ENCODE measurements at regions not wholly inside any gene's neighbourhood (a gene's known extent, or its start where the extent isn't known, plus 50 kb on each side); places are given as distances from the start of the nearest gene placed in this dataset.

GRCh38 chr1:104830534-104830933 is 1080.8 kb downstream of the AMY1C start:
- DNase-seq (no peak), ATAC-seq (no peak)
- Histone ChIP-seq H3K4me1 (ENCODE audit: control insufficient read depth, insufficient read depth, low read length) (no peaks in the 10 kb centered on the region), H3K4me3 (ENCODE audit: low read length) (no peak overlapping the region), H3K9me3 (ENCODE audit: control insufficient read depth, low read length) (no peaks in the 10 kb centered on the region), H3K27me3 (ENCODE audit: control insufficient read depth, insufficient read depth) (no peaks in the 10 kb centered on the region), H3K27ac (ENCODE audit: low read length) (no peak overlapping the region)
- 89% methylated on average over 2 of the region's 2 CpGs for WGBS
- intact Hi-C loops (cut with DNase I): no loop called here

DNA sequence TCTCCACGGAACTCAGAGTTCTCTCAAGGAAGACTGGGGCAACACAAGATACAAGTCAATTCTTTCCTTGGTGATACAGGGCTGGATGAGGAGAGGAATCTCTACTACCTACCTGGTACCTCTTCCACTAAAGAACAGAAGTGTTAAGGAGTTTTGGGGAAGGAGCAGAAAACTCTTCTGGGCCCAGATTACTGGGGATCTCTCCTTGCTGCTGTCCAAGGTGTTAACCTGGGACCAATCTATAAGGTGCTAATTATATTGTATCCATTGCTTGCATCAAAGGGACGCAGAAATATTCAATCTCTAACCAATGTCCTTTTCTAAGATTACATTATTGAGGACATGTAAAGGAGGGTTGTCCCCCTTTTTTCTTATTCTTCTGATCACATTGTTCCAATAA is 1102.5 kb downstream of the AMY1C start:
- no peak for DNase-seq
- no peak for ATAC-seq

GRCh38 chr1:104853276-104853675 is 1103.6 kb downstream of the AMY1C start:
- H3K4me3 ChIP-seq (ENCODE audit: low read length): no peak overlapping the region
- no peaks in the 10 kb centered on the region for H3K4me1 ChIP-seq (ENCODE audit: control insufficient read depth, insufficient read depth, low read length)
- WGBS: 80% methylated on average over 2 of the region's 2 CpGs
- H3K27ac ChIP-seq (ENCODE audit: low read length): no peak overlapping the region
- no peak for ATAC-seq
- H3K9me3 ChIP-seq (ENCODE audit: control insufficient read depth, low read length): no peaks in the 10 kb centered on the region
- intact Hi-C loops (cut with DNase I): no loop called here
- no peaks in the 10 kb centered on the region for H3K27me3 ChIP-seq (ENCODE audit: control insufficient read depth, insufficient read depth)
- no peak for DNase-seq

More for the DNA sequence above, 1102.5 kb downstream of the AMY1C start:
- WGBS: 70% methylated on average over 2 of the region's 2 CpGs
- intact Hi-C loops (cut with DNase I): no loop called here
- Histone ChIP-seq H3K27ac (ENCODE audit: low read length) (no peak overlapping the region), H3K4me3 (ENCODE audit: low read length) (no peak overlapping the region), H3K27me3 (ENCODE audit: control insufficient read depth, insufficient read depth) (no peaks in the 10 kb centered on the region), H3K9me3 (ENCODE audit: control insufficient read depth, low read length) (no peaks in the 10 kb centered on the region), H3K4me1 (ENCODE audit: control insufficient read depth, insufficient read depth, low read length) (no peaks in the 10 kb centered on the region)

DNA sequence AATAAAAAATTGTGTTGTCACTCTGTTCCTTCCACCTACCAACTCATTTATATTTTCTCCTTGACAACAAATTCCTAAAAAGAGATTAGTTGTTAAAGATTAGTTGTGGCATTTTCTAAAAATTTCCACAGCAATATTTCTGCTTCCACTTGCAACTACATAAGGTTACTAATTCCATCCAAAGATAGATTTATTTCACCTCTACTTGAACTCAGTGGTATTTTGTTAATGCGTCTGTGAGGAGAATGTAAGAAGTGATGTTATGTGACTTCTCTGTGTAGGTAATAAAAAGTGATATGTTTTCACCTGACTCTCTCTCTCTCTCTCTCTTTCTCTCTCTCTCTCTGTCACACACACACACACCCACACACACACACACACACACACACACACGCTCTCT is 1104.8 kb downstream of the AMY1C start:
- WGBS: 61% methylated on average over 2 of the region's 2 CpGs
- DNase-seq: no peak
- intact Hi-C loops (cut with DNase I): no loop called here

GRCh38 chr1:104855550-104855949 is 1105.9 kb downstream of the AMY1C start:
- no peak for ATAC-seq
- Histone ChIP-seq H3K27me3 (ENCODE audit: control insufficient read depth, insufficient read depth) (no peaks in the 10 kb centered on the region), H3K9me3 (ENCODE audit: control insufficient read depth, low read length) (no peaks in the 10 kb centered on the region), H3K27ac (ENCODE audit: low read length) (no peak overlapping the region), H3K4me3 (ENCODE audit: low read length) (no peak overlapping the region), H3K4me1 (ENCODE audit: control insufficient read depth, insufficient read depth, low read length) (no peaks in the 10 kb centered on the region)
- no peak for DNase-seq
- 66% methylated on average over 3 of the region's 3 CpGs for WGBS
- intact Hi-C loops (cut with DNase I): no loop called here

More for the DNA sequence above, 1104.8 kb downstream of the AMY1C start:
- no peaks in the 10 kb centered on the region for H3K27me3 ChIP-seq (ENCODE audit: control insufficient read depth, insufficient read depth)
- no peak for ATAC-seq
- H3K4me3 ChIP-seq (ENCODE audit: low read length): no peak overlapping the region
- H3K4me1 ChIP-seq (ENCODE audit: control insufficient read depth, insufficient read depth, low read length): no peaks in the 10 kb centered on the region
- no peak overlapping the region for H3K27ac ChIP-seq (ENCODE audit: low read length)
- no peaks in the 10 kb centered on the region for H3K9me3 ChIP-seq (ENCODE audit: control insufficient read depth, low read length)

- DNase-seq: no peak
- no peaks in the 10 kb centered on the region for H3K9me3 ChIP-seq (ENCODE audit: control insufficient read depth, low read length)
- H3K27ac ChIP-seq (ENCODE audit: low read length): no peak overlapping the region
- H3K4me3 ChIP-seq (ENCODE audit: low read length): no peak overlapping the region
- no peak for ATAC-seq
- no peaks in the 10 kb centered on the region for H3K4me1 ChIP-seq (ENCODE audit: control insufficient read depth, insufficient read depth, low read length)
- intact Hi-C loops (cut with DNase I): no loop called here
- WGBS: 88% methylated on average over 16 of the region's 16 CpGs
- no peaks in the 10 kb centered on the region for H3K27me3 ChIP-seq (ENCODE audit: control insufficient read depth, insufficient read depth)
Measured at GRCh38 chr1:104856091-104856490, 1106.4 kb downstream of the AMY1C start.

- no peak overlapping the region for H3K27ac ChIP-seq (ENCODE audit: low read length)
- DNase-seq (no peak), ATAC-seq (no peak)
- H3K9me3 ChIP-seq (ENCODE audit: control insufficient read depth, low read length): no peaks in the 10 kb centered on the region
- 94% methylated on average over 1 of the region's 1 CpG for WGBS
- H3K4me1 ChIP-seq (ENCODE audit: control insufficient read depth, insufficient read depth, low read length): no peaks in the 10 kb centered on the region
- H3K4me3 ChIP-seq (ENCODE audit: low read length): no peak overlapping the region
- H3K27me3 ChIP-seq (ENCODE audit: control insufficient read depth, insufficient read depth): no peaks in the 10 kb centered on the region
- intact Hi-C loops (cut with DNase I): no loop called here
Measured at GRCh38 chr1:104856518-104856917, 1106.8 kb downstream of the AMY1C start.

- H3K4me1 ChIP-seq (ENCODE audit: control insufficient read depth, insufficient read depth, low read length): no peaks in the 10 kb centered on the region
- no peaks in the 10 kb centered on the region for H3K9me3 ChIP-seq (ENCODE audit: control insufficient read depth, low read length)
- intact Hi-C loops (cut with DNase I): no loop called here
- 77% methylated on average over 4 of the region's 4 CpGs for WGBS
- no peak overlapping the region for H3K27ac ChIP-seq (ENCODE audit: low read length)
- H3K27me3 ChIP-seq (ENCODE audit: control insufficient read depth, insufficient read depth): no peaks in the 10 kb centered on the region
- DNase-seq: no peak
- no peak for ATAC-seq
- H3K4me3 ChIP-seq (ENCODE audit: low read length): no peak overlapping the region
Measured at GRCh38 chr1:104868794-104869193, 1119.1 kb downstream of the AMY1C start.

GRCh38 chr1:104874044-104874443 is 1124.3 kb downstream of the AMY1C start:
- ATAC-seq (no peak), DNase-seq (no peak)
- intact Hi-C loops (cut with DNase I): no loop called here
- Histone ChIP-seq H3K4me1 (ENCODE audit: control insufficient read depth, insufficient read depth, low read length) (no peaks in the 10 kb centered on the region), H3K4me3 (ENCODE audit: low read length) (no peak overlapping the region), H3K9me3 (ENCODE audit: control insufficient read depth, low read length) (no peaks in the 10 kb centered on the region), H3K27me3 (ENCODE audit: control insufficient read depth, insufficient read depth) (no peaks in the 10 kb centered on the region), H3K27ac (ENCODE audit: low read length) (no peak overlapping the region)
- 74% methylated on average over 6 of the region's 6 CpGs for WGBS

DNA sequence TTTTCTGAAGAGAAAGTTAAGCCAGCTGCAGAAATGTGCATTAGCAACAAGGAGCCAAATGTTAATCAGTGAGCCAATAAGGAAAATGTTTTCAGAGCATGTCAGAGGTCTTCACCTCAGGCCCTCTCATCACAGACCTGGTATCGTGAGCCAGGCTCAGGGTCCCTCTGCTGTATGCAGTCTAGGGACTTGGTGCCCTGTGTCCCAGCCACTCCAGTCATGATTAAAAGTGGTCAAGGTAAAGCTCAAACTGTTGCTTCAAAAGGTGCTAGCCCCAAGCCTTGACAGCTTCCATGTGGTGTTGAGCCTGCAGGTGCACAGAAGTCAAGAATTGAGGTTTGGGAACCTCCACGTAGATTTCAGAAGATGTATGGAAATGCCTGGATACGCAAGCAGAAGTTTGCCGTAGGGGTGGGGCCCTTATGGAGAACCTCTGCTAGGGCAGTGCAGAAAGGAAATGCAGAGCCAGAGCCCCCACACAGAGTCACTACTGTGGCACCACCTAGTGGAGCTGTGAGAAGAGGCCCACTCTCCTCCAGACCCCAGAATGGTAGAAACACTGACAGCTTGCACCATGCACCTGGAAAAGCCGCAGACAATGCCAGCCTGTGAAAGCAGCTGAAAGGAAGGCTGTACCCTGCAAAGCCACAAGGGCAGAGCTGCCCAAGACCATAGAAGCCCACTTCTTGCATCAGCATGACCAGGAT is 1128.7 kb downstream of the AMY1C start:
- Histone ChIP-seq H3K4me1 (ENCODE audit: control insufficient read depth, insufficient read depth, low read length) (no peaks in the 10 kb centered on the region), H3K27me3 (ENCODE audit: control insufficient read depth, insufficient read depth) (no peaks in the 10 kb centered on the region), H3K4me3 (ENCODE audit: low read length) (no peak overlapping the region), H3K27ac (ENCODE audit: low read length) (no peak overlapping the region), H3K9me3 (ENCODE audit: control insufficient read depth, low read length) (no peaks in the 10 kb centered on the region)
- DNase-seq: no peak
- 43% methylated on average over 5 of the region's 5 CpGs for WGBS
- no peak for ATAC-seq
- intact Hi-C loops (cut with DNase I): no loop called here

GRCh38 chr1:104884939-104885338 is 1135.2 kb downstream of the AMY1C start:
- no peak for DNase-seq
- WGBS: 71% methylated on average over 2 of the region's 2 CpGs

DNA sequence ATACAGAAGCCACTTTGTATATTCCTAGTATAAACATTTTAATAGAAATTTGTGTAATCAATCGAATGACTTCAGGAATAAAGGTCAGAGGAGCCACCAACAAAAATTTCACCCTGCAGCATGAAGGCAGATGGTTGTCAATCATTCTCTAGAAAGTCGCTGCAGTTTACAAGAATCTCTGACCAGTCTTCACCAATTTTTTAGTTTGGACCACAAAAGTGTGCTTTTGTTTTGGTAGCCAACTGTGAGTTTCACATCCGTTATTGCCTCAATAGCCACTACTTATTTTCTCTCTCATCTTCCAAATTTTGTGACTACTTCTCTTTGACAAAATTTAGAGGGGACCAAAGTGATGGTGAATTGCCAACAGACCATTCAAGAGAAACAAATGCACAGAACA is 1155.6 kb downstream of the AMY1C start:
- intact Hi-C loops (cut with DNase I): no loop called here
- WGBS: 75% methylated on average over 3 of the region's 3 CpGs
- no peak for ATAC-seq
- H3K4me1 ChIP-seq (ENCODE audit: control insufficient read depth, insufficient read depth, low read length): no peaks in the 10 kb centered on the region
- no peaks in the 10 kb centered on the region for H3K27me3 ChIP-seq (ENCODE audit: control insufficient read depth, insufficient read depth)
- H3K4me3 ChIP-seq (ENCODE audit: low read length): no peak overlapping the region
- DNase-seq: no peak
- no peaks in the 10 kb centered on the region for H3K9me3 ChIP-seq (ENCODE audit: control insufficient read depth, low read length)
- H3K27ac ChIP-seq (ENCODE audit: low read length): no peak overlapping the region

More at GRCh38 chr1:104884939-104885338, 1135.2 kb downstream of the AMY1C start:
- Histone ChIP-seq H3K27ac (ENCODE audit: low read length) (no peak overlapping the region), H3K27me3 (ENCODE audit: control insufficient read depth, insufficient read depth) (no peaks in the 10 kb centered on the region), H3K9me3 (ENCODE audit: control insufficient read depth, low read length) (no peaks in the 10 kb centered on the region), H3K4me1 (ENCODE audit: control insufficient read depth, insufficient read depth, low read length) (no peaks in the 10 kb centered on the region), H3K4me3 (ENCODE audit: low read length) (no peak overlapping the region)
- intact Hi-C loops (cut with DNase I): no loop called here
- no peak for ATAC-seq
